ENCODE measurements at regions not wholly inside any gene's neighbourhood (a gene's known extent, or its start where the extent isn't known, plus 50 kb on each side); places are given as distances from the start of the nearest gene placed in this dataset.

DNA sequence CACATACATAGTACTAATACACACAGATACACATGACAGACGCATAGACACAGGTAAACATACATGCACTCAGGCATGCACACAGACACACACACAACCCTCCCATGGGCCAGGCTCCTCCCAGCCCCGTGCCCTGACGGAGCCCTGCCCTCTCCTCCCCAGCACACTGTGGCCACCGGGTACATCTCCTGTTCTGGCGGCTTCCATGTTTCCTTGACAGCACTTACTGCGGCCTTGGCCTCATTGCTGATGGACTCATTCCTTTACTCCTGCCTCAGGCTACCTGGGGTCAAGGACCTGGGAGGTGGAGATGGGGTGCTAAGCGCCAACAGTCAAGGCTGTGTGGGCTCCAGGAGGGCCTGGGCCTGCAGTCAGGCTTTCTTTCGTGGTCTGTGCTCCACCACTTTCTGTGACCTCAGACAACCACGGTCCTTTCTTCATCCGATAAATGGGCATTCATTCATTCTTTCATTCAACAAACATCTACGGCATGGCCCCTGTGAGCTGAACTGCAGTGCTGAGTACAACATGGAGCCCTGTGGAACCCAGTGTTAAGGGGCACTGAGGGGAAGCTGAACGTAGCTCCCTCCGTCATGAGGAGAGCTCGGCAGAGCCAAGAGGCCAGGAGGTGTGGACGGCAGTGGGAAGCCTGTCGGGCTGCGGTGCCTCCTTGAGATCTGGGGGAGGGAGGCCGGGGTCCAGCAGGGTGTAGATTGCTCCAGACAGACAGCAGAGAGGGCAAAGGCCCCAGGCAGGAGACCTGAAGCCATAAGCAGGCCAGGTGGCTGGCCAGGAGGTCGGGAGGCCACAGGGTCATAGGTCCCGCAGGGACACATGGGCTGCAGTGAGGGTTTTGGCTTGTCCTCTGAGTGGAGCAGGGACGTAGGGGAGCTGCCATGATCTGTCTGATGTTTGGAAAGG is 190.4 kb upstream of the HDAC4 start:
- no peaks in the 10 kb centered on the region for H3K4me1 Mint-ChIP-seq (ENCODE audit: low read depth)
- no peak overlapping the region for H3K27ac Mint-ChIP-seq
- H3K4me3 Mint-ChIP-seq: no peak overlapping the region
- TF ChIP-seq, protein P1, sequence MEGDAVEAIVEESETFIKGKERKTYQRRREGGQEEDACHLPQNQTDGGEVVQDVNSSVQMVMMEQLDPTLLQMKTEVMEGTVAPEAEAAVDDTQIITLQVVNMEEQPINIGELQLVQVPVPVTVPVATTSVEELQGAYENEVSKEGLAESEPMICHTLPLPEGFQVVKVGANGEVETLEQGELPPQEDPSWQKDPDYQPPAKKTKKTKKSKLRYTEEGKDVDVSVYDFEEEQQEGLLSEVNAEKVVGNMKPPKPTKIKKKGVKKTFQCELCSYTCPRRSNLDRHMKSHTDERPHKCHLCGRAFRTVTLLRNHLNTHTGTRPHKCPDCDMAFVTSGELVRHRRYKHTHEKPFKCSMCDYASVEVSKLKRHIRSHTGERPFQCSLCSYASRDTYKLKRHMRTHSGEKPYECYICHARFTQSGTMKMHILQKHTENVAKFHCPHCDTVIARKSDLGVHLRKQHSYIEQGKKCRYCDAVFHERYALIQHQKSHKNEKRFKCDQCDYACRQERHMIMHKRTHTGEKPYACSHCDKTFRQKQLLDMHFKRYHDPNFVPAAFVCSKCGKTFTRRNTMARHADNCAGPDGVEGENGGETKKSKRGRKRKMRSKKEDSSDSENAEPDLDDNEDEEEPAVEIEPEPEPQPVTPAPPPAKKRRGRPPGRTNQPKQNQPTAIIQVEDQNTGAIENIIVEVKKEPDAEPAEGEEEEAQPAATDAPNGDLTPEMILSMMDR (IDR thresholded peaks at IDR 0.05): no peak
- H3K27me3 Mint-ChIP-seq (ENCODE audit: insufficient read depth): peaks cover 8% of the 10 kb centered on the region
- peaks cover 21% of the 10 kb centered on the region for H3K36me3 Mint-ChIP-seq (ENCODE audit: low read depth)
- DNase-seq: no peak
- H3K9me3 Mint-ChIP-seq: peaks cover 80% of the 10 kb centered on the region

DNA sequence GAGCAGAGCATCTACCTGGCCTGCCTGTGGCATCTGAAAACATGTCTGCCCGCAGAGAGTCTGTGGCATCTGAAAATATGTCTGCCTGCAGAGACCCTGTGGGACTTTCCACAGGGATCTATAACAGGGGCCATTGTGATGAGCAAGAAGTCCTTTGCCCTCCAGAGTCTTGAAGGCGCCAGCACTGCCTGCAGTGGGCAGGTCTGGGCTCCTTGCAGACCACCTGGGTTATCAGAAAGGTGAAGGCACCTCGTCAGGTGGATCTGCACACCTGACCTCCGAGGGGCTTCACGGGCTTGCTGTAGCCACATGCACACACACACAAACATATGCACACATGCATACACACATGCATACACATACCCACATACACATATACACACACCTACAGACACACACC is 189.5 kb upstream of the HDAC4 start:
- no peak overlapping the region for H3K4me3 Mint-ChIP-seq
- H3K27ac Mint-ChIP-seq: no peak overlapping the region
- TF ChIP-seq, protein P1 (IDR thresholded peaks at IDR 0.05): no peak
- H3K9me3 Mint-ChIP-seq: peaks cover 70% of the 10 kb centered on the region
- no peaks in the 10 kb centered on the region for H3K4me1 Mint-ChIP-seq (ENCODE audit: low read depth)
- peaks cover 6% of the 10 kb centered on the region for H3K27me3 Mint-ChIP-seq (ENCODE audit: insufficient read depth)
- DNase-seq: no peak
- H3K36me3 Mint-ChIP-seq (ENCODE audit: low read depth): peaks cover 21% of the 10 kb centered on the region

DNA sequence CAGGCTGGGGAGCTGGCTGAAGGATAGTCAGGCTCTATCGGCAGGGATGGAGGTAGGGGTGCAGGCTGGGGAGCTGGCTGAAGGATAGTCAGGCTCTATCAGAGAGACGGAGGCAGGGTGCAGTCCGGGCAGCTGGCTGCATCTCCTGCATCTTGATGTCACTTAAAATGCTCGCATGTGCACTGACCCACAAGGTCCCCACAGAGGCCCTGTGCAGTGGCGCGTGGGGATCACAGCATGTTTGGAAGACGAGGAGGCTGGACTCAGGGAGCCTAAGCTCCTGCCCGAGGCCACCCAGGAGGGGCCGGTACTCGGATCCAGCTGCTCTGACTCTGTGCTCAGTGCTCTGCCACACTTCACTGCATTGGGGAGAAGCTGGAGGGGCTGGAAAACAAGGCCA is 189.0 kb upstream of the HDAC4 start:
- no peak overlapping the region for H3K27ac Mint-ChIP-seq
- H3K4me1 Mint-ChIP-seq (ENCODE audit: low read depth): no peaks in the 10 kb centered on the region
- peaks cover 21% of the 10 kb centered on the region for H3K36me3 Mint-ChIP-seq (ENCODE audit: low read depth)
- peaks cover 5% of the 10 kb centered on the region for H3K27me3 Mint-ChIP-seq (ENCODE audit: insufficient read depth)
- peaks cover 65% of the 10 kb centered on the region for H3K9me3 Mint-ChIP-seq
- TF ChIP-seq, protein P1 (IDR thresholded peaks at IDR 0.05): no peak
- DNase-seq: no peak
- H3K4me3 Mint-ChIP-seq: no peak overlapping the region

- no peaks in the 10 kb centered on the region for H3K4me1 Mint-ChIP-seq (ENCODE audit: low read depth)
- peaks cover 21% of the 10 kb centered on the region for H3K36me3 Mint-ChIP-seq (ENCODE audit: low read depth)
- no peak overlapping the region for H3K4me3 Mint-ChIP-seq
- TF ChIP-seq, protein P1 (IDR thresholded peaks at IDR 0.05): no peak
- peaks cover 8% of the 10 kb centered on the region for H3K27me3 Mint-ChIP-seq (ENCODE audit: insufficient read depth)
- H3K9me3 Mint-ChIP-seq: peaks cover 60% of the 10 kb centered on the region
- no peak for DNase-seq
- no peak overlapping the region for H3K27ac Mint-ChIP-seq
Measured at GRCh38 chr2:239589270-239589825, 188.5 kb upstream of the HDAC4 start.

- Mint-ChIP-seq H3K27me3 (ENCODE audit: insufficient read depth) (peaks cover 8% of the 10 kb centered on the region), H3K9me3 (peaks cover 55% of the 10 kb centered on the region), H3K27ac (no peak overlapping the region), H3K36me3 (ENCODE audit: low read depth) (peaks cover 21% of the 10 kb centered on the region), H3K4me3 (no peak overlapping the region), H3K4me1 (ENCODE audit: low read depth) (no peaks in the 10 kb centered on the region)
- no peak for DNase-seq
- TF ChIP-seq, protein P1 (IDR thresholded peaks at IDR 0.05): no peak
Measured at GRCh38 chr2:239588451-239589269, 187.8 kb upstream of the HDAC4 start.

Data from HFFc6 (cell line).